Upper lobe of left lung (tissue), 6 donors: ENCODE measurements at regions not wholly inside any gene's neighbourhood (a gene's known extent, or its start where the extent isn't known, plus 50 kb on each side); places are given as distances from the start of the nearest gene placed in this dataset.
"Not testable (repeated sequence)": the region's sequence is repeated elsewhere in the genome, so short reads cannot be mapped to it uniquely, and the experiment has no call there.

Source experiments
- ATAC-seq, 2 donors: fragments of 200-7000 bp; cut with Tn5 transposase; one replicate each; pipeline ENCODE4 v1.9.1; 2022; ENCODE audit warnings: mild to moderate bottlenecking in 2 of 2, moderate library complexity in 2 of 2; ENCODE audit not compliant: low FRiP score in 2 of 2
- DNase-seq, 2 donors: peaks; one replicate each; pipeline ENCODE4 v3.0.0-alpha.2; 2019 to 2020
- H3K27ac ChIP-seq, 4 donors: fragments of 200-600 bp; sonication (generic); one replicate each; pipeline ENCODE4 v1.5.1; 2016 to 2019
- H3K27me3 ChIP-seq, 4 donors: fragments of 200-600 bp; sonication (generic); one replicate each; pipeline ENCODE4 v1.5.1; 2017 to 2019
- H3K36me3 ChIP-seq, 4 donors: fragments of 200-600 bp; sonication (generic); one replicate each; pipeline ENCODE4 v1.5.1; 2016 to 2019
- H3K4me1 ChIP-seq, 4 donors: fragments of 200-600 bp; sonication (generic); one replicate each; pipeline ENCODE4 v1.5.1; 2018 to 2019
- H3K4me3 ChIP-seq, 4 donors: fragments of 200-600 bp; sonication (generic); one replicate each; pipeline ENCODE4 v1.5.1; 2017 to 2019; ENCODE audit warnings: mild to moderate bottlenecking in 2 of 4, moderate library complexity in 1 of 4
- H3K9me3 ChIP-seq, 4 donors: fragments of 200-600 bp; sonication (generic); one replicate each; pipeline ENCODE4 v1.5.1; 2018 to 2019
- CTCF ChIP-seq, 6 experiments: fragments of 450-650 bp in 4 of 6; fragments of 200-600 bp in 2 of 6; sonication (generic) in 2 of 6; IDR thresholded peaks; one replicate each; pipeline ENCODE4 v1.5.1; 2016 to 2019; ENCODE audit warnings: antibody characterized with exemption in 6 of 6
- EP300 ChIP-seq, 4 donors: sonication (generic); formaldehyde crosslinking; IDR thresholded peaks; one replicate each; pipeline ENCODE4 v1.5.1; 2017; ENCODE audit warnings: antibody characterized with exemption in 4 of 4, control low read depth in 2 of 4
- POLR2A ChIP-seq, 4 donors: fragments of 450-650 bp; IDR thresholded peaks; one replicate each; pipeline ENCODE4 v1.5.1; 2016 to 2017; ENCODE audit warnings: antibody characterized with exemption in 4 of 4, mild to moderate bottlenecking in 2 of 4
- POLR2AphosphoS5 ChIP-seq, 2 donors: sonication (generic); formaldehyde crosslinking; IDR thresholded peaks; one replicate each; pipeline ENCODE4 v1.5.1; 2017; ENCODE audit warnings: antibody characterized with exemption in 2 of 2
- WGBS, 2 donors: methylation state at CpG; one replicate each; pipeline ENCODE4 v1.1.5; 2017 to 2018; 5-methylcytosine and 5-hydroxymethylcytosine counted together
- donor health status: DM: no; HTN: no; CAD: no; lungs with moderate emphysema.
- donor health status: DM: no; HTN: yes; CAD: no; lungs with severe emphysema.

DNA sequence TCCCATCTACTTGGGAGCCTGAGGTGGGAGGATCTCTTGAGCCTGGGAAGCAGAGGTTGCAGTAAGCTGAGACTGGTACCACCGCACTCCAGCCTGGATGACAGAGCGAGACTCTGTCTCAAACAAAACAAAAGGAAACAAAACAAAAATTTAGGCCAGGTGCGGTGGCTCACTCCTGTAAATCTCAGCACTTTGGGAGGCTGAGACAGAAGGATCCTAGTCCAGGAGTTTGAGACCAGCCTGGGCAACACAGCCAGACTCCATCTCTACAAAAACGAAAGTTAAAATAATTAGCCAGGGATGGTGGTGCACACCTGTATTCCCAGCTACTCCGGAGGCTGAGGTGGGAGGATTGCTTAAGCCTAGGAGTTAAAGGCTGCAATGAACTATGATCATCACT is 183.2 kb upstream of the ZNF217 start:
- TF ChIP-seq POLR2A (IDR thresholded peaks at IDR 0.05) (no peak), POLR2AphosphoS5 (IDR thresholded peaks at IDR 0.05) (no peak), EP300 (IDR thresholded peaks at IDR 0.05) (no peak), CTCF (IDR thresholded peaks at IDR 0.05) (no peak)
- no peaks in the 10 kb centered on the region for H3K36me3 ChIP-seq
- ATAC-seq (no peak), DNase-seq (no peak)
- no peak overlapping the region for H3K4me3 ChIP-seq
- no peak overlapping the region for H3K27ac ChIP-seq
- no peaks in the 10 kb centered on the region for H3K9me3 ChIP-seq
- peaks cover 0 to 4% (median 0%) of the 10 kb centered on the region in 4 donors for H3K4me1 ChIP-seq
- no peaks in the 10 kb centered on the region for H3K27me3 ChIP-seq
- 71 to 95% methylated on average over 5 of the region's 5 CpGs for WGBS, 2 donors

- no peak for TF ChIP-seq POLR2AphosphoS5 (IDR thresholded peaks at IDR 0.05)
- TF ChIP-seq CTCF (IDR thresholded peaks at IDR 0.05) = no peak
- no peak for TF ChIP-seq EP300 (IDR thresholded peaks at IDR 0.05)
- Histone ChIP-seq H3K4me3 (no peak overlapping the region), H3K27me3 (no peaks in the 10 kb centered on the region), H3K9me3 (no peaks in the 10 kb centered on the region), H3K36me3 (no peaks in the 10 kb centered on the region), H3K27ac (peak overlapping the region in 3 of 4 donors; percentile 23 to 53 (median 40)), H3K4me1 (peaks cover 0 to 4% (median 0%) of the 10 kb centered on the region in 4 donors)
- DNase-seq (no peak), ATAC-seq (peak in 1 of 2 donors; percentile 68)
- WGBS, 2 donors = 69 to 76% methylated on average over 9 of the region's 9 CpGs
Measured at GRCh38 chr20:53774461-53775203, 181.0 kb upstream of the ZNF217 start.

DNA sequence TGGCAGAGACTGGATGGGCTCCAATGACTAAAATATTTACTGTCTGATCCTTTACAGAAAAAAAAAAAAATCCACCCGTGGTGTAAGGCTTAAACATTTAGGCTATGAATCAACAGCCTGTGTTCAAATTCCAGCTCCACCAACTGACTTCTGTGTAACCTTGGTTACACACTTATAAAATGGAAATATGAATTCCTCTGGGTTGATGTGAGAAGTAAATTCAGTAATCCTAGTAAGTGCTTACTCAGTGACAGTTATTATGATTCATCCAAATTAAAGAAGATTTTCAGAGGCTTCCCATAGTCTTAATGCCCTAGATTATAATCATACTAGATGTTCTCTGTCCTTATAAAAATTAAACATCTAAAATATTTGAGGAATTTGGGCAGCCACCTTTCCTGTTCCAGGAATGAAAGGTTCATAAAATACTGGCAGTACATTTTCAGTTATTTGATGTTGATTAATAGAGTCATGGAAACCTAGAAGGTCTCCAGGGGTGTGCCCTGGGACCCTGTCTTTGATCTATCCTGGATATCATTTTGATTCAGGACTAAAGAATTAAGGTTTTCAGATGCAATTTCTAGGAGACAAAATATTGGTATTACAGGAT is 180.3 kb upstream of the ZNF217 start:
- no peak overlapping the region for H3K4me3 ChIP-seq
- TF ChIP-seq CTCF (IDR thresholded peaks at IDR 0.05) (no peak), EP300 (IDR thresholded peaks at IDR 0.05) (no peak), POLR2A (IDR thresholded peaks at IDR 0.05) (no peak), POLR2AphosphoS5 (IDR thresholded peaks at IDR 0.05) (no peak)
- H3K4me1 ChIP-seq = peaks cover 0 to 4% (median 0%) of the 10 kb centered on the region in 4 donors
- DNase-seq (no peak), ATAC-seq (peak; percentile 67 to 89)
- H3K36me3 ChIP-seq = no peaks in the 10 kb centered on the region
- WGBS, 2 donors = 38 to 40% methylated on average over 1 of the region's 1 CpG
- no peaks in the 10 kb centered on the region for H3K27me3 ChIP-seq
- peak overlapping the region in 3 of 4 donors; percentile 23 to 53 (median 40) for H3K27ac ChIP-seq
- no peaks in the 10 kb centered on the region for H3K9me3 ChIP-seq

GRCh38 chr20:53773066-53773791 is 179.6 kb upstream of the ZNF217 start:
- not testable (repeated sequence) for H3K36me3 ChIP-seq, ATAC-seq, H3K4me3 ChIP-seq, H3K9me3 ChIP-seq, H3K4me1 ChIP-seq, DNase-seq, H3K27ac ChIP-seq, H3K27me3 ChIP-seq
- 85 to 87% methylated on average over 10 of the region's 10 CpGs for WGBS, 2 donors

DNA sequence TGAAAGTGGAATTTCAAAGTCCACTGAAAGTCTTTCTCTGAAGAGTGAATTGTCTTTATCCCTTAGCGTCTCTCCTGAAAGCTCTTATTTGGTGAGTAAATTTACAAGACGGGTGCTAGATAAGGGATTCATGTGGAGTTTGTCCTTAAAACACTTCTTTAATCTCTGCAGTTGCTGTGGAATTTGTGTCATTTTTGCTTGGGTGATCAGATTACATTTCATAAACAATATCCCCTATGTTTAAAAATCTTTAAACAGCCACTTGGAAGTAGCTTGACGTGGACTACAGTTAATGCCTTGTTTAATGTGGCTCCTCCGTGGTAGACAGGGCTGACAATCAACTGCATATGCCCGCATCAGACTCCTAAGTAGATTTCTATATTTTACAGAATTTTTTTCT is 175.4 kb upstream of the ZNF217 start:
- Histone ChIP-seq H3K4me3 (no peak overlapping the region), H3K9me3 (no peaks in the 10 kb centered on the region), H3K36me3 (no peaks in the 10 kb centered on the region), H3K27ac (no peak overlapping the region), H3K27me3 (no peaks in the 10 kb centered on the region), H3K4me1 (peaks cover 0 to 2% (median under 1%) of the 10 kb centered on the region in 4 donors)
- 47 to 52% methylated on average over 5 of the region's 5 CpGs for whole genome bisulfite sequencing, 2 donors
- no peak for ATAC-seq
- no peak for DNase-seq
- TF ChIP-seq CTCF (IDR thresholded peaks at IDR 0.05) (no peak), POLR2A (IDR thresholded peaks at IDR 0.05) (no peak), POLR2AphosphoS5 (IDR thresholded peaks at IDR 0.05) (no peak), EP300 (IDR thresholded peaks at IDR 0.05) (no peak)
